ENCODE measurements at regions not wholly inside any gene's neighbourhood (a gene's known extent, or its start where the extent isn't known, plus 50 kb on each side); places are given as distances from the start of the nearest gene placed in this dataset.
"Not testable (repeated sequence)": the region's sequence is repeated elsewhere in the genome, so short reads cannot be mapped to it uniquely, and the experiment has no call there.

- not testable (repeated sequence) for DNase-seq
Measured at GRCh38 chr5:72579290-72579689, 72.1 kb upstream of the ZNF366 start.

GRCh38 chr5:72572236-72572765, 65.1 kb upstream of the ZNF366 start:
- peak; percentile 39 for DNase-seq

- DNase-seq, result no peak
Measured at GRCh38 chr5:72569408-72569944, 62.3 kb upstream of the ZNF366 start.

GRCh38 chr5:72566746-72567145, 59.5 kb upstream of the ZNF366 start:
- no peak for DNase-seq

- no peak for DNase-seq
Measured at GRCh38 chr5:72565513-72566289, 58.5 kb upstream of the ZNF366 start.

- DNase-seq, result no peak
Measured at GRCh38 chr5:72562717-72563116, 55.5 kb upstream of the ZNF366 start.

GRCh38 chr5:72561148-72561972, 54.1 kb upstream of the ZNF366 start:
- DNase-seq, result no peak

GRCh38 chr5:72559866-72560766, 52.9 kb upstream of the ZNF366 start:
- no peak for DNase-seq

GRCh38 chr5:72558383-72558782, 51.2 kb upstream of the ZNF366 start:
- peak; percentile 84 for DNase-seq

- DNase-seq, result no peak
Measured at GRCh38 chr5:72558046-72558336, 50.8 kb upstream of the ZNF366 start.

GRCh38 chr5:72557167-72558045, 50.2 kb upstream of the ZNF366 start:
- DNase-seq, result no peak

All from NCI-H82 (cell line).